Cardiac muscle cell (in vitro differentiated cells and primary cell): ENCODE measurements at regions not wholly inside any gene's neighbourhood (a gene's known extent, or its start where the extent isn't known, plus 50 kb on each side); places are given as distances from the start of the nearest gene placed in this dataset.

Experiments
- DNase-seq, 2 donors: peaks; one replicate each; pipeline versions ENCODE4 v3.0.0 to v3.0.0-alpha.2; 2010 to 2017; ENCODE audit warnings: low read depth in 1 of 2, low spot score in 1 of 2
- H3K27ac ChIP-seq: fragments of 200-600 bp; sonication (generic); 2 replicates; pipeline ENCODE4 v1.5.1; 2016
- H3K27me3 ChIP-seq: fragments of 200-600 bp; sonication (generic); 2 replicates; pipeline ENCODE4 v1.6.0; 2016; ENCODE audit warnings: control low read depth
- H3K36me3 ChIP-seq: fragments of 200-600 bp; sonication (generic); 2 replicates; pipeline ENCODE4 v1.5.1; 2016; ENCODE audit warnings: control low read depth
- H3K4me1 ChIP-seq: fragments of 200-600 bp; sonication (generic); 2 replicates; pipeline ENCODE4 v1.8.1; 2017; ENCODE audit warnings: low read depth, mild to moderate bottlenecking, mixed run types
- H3K4me3 ChIP-seq: fragments of 200-600 bp; sonication (generic); 2 replicates; pipeline ENCODE4 v1.5.1; 2016; ENCODE audit warnings: mild to moderate bottlenecking
- H3K9me3 ChIP-seq: fragments of 200-600 bp; sonication (generic); 2 replicates; pipeline ENCODE4 v1.5.1; 2017; ENCODE audit warnings: low read depth, mild to moderate bottlenecking, control low read depth
- CTCF ChIP-seq: IDR thresholded peaks from 2 replicates; pipeline ENCODE4 v1.5.1; 2012; ENCODE audit warnings: low read depth, mild to moderate bottlenecking, low read length

DNA sequence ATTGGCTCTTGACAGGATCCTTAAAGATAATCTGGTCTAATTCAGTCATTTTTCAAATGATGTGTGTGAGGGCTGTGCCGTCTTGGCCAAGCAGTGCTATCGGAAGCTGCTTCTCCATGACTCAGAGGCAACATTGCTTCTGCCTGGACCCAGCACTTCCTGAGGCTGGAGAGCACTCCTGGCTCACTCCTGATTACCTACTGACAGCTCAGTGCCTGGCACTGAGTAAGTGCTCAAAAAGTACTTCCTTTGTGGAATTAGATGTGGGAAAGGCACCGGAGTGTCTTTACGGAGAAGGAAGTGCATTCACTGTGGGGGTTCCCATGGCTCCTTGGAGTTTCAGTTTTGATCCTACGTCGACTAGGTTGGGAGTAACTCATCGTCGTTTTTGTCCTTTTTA, 86.9 kb upstream of the UBE3A start:
- DNase-seq, result no peak
- Histone ChIP-seq H3K4me1 (no peaks in the 10 kb centered on the region), H3K4me3 (no peak overlapping the region), H3K36me3 (no peaks in the 10 kb centered on the region), H3K27ac (no peak overlapping the region), H3K9me3 (no peaks in the 10 kb centered on the region), H3K27me3 (no peaks in the 10 kb centered on the region)
- TF ChIP-seq CTCF, result no peak

DNA sequence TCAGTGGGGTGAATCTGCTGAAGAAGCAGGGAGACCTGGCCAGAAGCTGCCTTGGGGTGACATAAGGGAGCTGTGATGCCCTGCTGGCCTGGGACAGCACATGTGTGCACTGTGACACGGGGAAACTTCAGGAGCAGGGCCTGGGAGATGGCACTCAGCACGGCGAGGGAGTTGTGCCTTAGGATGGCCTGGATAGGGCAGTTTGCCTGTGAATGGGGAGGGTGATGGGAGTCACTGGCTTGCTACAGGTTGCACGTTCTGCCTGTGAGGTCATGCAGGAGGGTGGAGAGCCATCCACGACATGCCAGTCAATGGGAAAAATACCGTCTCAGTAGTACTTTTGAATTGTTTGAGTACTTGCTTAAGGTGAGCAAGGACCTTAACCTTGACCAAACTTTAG, 76.8 kb upstream of the UBE3A start:
- no peak for TF ChIP-seq CTCF
- no peak overlapping the region for H3K27ac ChIP-seq
- H3K4me1 ChIP-seq, result no peaks in the 10 kb centered on the region
- no peaks in the 10 kb centered on the region for H3K9me3 ChIP-seq
- H3K4me3 ChIP-seq, result no peak overlapping the region
- DNase-seq, result no peak
- H3K27me3 ChIP-seq, result peaks cover 13% of the 10 kb centered on the region
- H3K36me3 ChIP-seq, result no peaks in the 10 kb centered on the region

DNA sequence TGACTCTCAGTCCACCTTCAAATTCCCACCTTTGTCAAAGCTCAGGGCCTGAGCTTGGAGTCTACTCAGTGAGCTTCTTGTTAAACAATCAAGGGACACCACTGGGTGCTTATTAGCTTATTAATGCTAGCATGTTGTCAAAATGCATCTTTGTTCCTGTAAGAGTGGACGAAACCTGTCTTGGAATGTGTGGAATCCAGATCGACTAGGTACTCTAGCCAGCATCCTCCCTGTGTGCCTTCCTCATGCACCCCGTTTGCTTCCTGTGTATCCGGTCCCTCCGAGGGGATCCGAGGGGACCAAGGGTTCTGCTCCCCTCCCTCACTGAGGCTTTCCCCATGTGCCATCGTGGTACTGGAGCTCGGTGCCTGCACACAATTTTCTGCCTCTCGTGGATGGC, 75.7 kb upstream of the UBE3A start:
- TF ChIP-seq CTCF, result no peak
- H3K4me3 ChIP-seq, result no peak overlapping the region
- DNase-seq, result no peak

GRCh38 chr15:25512957-25513356, 74.1 kb upstream of the UBE3A start:
- H3K4me1 ChIP-seq, result no peaks in the 10 kb centered on the region
- H3K27ac ChIP-seq, result no peak overlapping the region
- no peak for DNase-seq

More for the DNA sequence above, 75.7 kb upstream of the UBE3A start:
- no peaks in the 10 kb centered on the region for H3K36me3 ChIP-seq
- H3K4me1 ChIP-seq, result no peaks in the 10 kb centered on the region
- H3K27me3 ChIP-seq, result peaks cover 5% of the 10 kb centered on the region
- no peak overlapping the region for H3K27ac ChIP-seq
- H3K9me3 ChIP-seq, result no peaks in the 10 kb centered on the region

GRCh38 chr15:25510146-25510545, 71.3 kb upstream of the UBE3A start:
- no peak overlapping the region for H3K4me3 ChIP-seq
- no peaks in the 10 kb centered on the region for H3K9me3 ChIP-seq
- no peaks in the 10 kb centered on the region for H3K27me3 ChIP-seq
- no peak overlapping the region for H3K27ac ChIP-seq
- H3K36me3 ChIP-seq, result no peaks in the 10 kb centered on the region
- no peak for TF ChIP-seq CTCF
- H3K4me1 ChIP-seq, result no peaks in the 10 kb centered on the region
- no peak for DNase-seq

More at GRCh38 chr15:25512957-25513356, 74.1 kb upstream of the UBE3A start:
- no peaks in the 10 kb centered on the region for H3K36me3 ChIP-seq
- no peak for TF ChIP-seq CTCF
- H3K9me3 ChIP-seq, result no peaks in the 10 kb centered on the region
- no peak overlapping the region for H3K4me3 ChIP-seq
- no peaks in the 10 kb centered on the region for H3K27me3 ChIP-seq

DNA sequence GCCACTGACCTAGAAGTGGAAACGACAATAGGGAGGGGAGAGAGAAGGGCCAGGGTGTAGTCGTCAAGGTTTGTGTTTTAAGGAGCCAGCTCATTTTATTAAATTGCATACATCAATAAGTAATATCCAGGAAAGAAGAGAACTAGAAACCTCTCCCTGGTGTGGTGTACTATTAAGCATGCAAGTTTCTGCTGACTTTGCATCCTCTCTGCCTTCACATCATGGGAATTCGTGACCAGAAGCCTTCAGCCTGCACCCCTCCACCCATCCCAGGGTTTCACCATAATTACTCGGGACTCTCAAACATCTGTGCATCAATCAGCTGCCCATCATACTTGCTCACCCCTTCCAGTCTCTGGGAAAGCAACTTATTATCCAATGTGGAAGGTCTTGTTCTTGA, 70.9 kb upstream of the UBE3A start:
- no peak for TF ChIP-seq CTCF
- DNase-seq, result no peak
- Histone ChIP-seq H3K9me3 (no peaks in the 10 kb centered on the region), H3K4me3 (no peak overlapping the region), H3K36me3 (no peaks in the 10 kb centered on the region), H3K27ac (no peak overlapping the region), H3K4me1 (no peaks in the 10 kb centered on the region), H3K27me3 (no peaks in the 10 kb centered on the region)
